ENCODE measurements at regions not wholly inside any gene's neighbourhood (a gene's known extent, or its start where the extent isn't known, plus 50 kb on each side); places are given as distances from the start of the nearest gene placed in this dataset.
"Not testable (repeated sequence)": the region's sequence is repeated elsewhere in the genome, so short reads cannot be mapped to it uniquely, and the experiment has no call there.

DNA sequence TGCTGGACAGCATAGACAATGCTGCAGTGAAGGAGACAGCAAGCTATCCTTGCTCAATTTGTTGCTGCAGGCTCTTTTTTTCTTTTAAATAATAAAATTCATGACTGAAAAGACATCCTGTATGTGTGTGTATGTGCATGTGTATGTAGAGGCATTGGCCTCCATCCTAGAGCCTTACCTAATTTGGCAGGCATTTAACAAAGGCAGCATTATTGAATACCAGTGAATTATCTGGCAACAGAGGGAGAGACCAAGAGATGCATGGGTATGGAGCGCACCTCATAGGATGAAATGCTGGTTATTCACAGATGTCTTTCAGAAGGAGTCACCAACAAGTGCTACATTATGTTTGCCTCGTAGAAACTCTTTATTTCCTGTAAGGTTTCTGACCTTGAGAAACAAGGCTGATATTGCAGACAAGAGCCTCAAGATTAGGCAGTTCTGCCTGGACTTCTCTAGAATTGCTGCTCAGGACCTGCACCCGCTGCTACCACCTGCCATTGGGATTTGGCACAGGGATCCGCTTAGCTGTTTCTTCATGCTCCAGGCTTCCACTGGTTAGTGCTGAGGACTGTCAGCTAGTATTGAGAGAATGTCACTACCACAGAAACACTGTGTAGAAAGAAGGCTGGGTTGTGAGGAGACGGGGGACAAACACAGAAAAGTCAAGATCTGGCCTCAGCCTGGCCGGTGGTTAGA lies 247.7 kb upstream of the RFX3 start:
- no peak for DNase-seq

DNA sequence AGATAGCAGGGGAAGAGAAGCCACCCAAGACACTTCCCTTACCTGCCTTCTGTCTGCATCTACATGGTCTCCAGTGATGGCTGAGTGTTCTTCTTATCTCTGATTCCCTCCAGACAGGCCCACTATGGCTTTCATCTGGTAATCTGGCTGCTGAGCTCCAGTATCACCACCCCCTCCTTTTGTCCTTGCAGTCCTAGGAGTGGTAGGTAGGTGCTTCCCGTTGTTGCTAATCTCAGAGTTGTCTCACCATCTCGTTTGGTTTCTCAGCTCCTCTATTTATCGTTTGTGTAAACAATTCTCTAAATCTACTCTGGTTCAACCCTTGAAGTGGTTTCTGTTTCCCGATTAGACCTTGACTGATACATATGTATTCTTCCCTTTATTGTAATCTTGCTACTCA lies 243.8 kb upstream of the RFX3 start:
- DNase-seq, result no peak

DNA sequence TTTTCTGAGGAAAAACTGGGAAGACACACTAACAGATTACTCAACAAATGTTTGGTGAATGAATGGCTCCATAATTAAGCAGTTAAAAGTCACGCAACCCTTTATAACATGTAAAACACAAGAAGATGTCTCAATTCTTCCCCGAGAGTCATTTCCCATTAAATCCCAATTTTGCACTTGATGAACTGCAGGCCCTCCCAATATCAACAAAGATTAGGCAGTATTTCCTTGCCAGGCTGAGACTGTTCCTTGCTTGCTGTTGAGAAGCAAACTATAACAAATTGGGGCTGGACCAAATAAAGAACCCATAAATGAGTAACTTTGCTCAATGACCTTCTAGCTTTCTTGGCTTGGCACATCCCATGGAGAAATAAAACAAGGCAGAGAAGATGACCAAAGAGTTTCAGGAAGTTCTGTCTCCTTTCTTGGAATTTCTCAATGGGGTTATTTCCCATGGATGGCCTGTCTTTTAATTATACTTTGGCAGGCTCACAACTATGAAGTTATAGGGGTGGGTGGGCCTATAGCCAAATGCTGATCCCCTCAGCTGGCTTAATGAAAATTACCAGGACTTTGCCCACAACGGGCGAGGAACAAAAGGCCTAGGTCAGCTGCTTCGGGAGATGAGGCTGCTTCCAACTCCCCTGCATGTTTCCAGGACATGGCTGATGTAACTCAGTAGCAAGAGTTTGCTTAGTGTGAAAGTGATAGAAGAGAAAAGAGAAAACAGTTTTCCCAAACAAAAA lies 243.1 kb upstream of the RFX3 start:
- DNase-seq, result no peak

DNA sequence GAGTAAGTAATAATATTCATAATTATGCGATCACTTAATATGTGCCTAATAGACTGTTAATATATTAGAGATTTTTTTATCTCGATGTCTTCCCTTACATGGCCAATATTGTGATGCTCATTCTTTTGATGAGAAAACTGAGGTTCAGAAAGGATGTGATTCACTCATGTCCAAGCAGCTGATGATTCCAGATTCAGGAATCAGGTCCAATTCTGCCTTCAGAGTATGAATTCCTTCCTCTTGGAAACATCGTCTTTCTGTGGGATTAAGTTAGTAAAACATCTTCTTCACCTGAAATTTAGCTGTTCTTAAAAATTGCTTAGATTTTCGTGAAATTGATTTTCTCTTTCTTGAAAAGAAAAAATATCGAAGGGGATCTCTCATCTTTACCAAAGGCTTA lies 242.5 kb upstream of the RFX3 start:
- DNase-seq, result no peak

DNA sequence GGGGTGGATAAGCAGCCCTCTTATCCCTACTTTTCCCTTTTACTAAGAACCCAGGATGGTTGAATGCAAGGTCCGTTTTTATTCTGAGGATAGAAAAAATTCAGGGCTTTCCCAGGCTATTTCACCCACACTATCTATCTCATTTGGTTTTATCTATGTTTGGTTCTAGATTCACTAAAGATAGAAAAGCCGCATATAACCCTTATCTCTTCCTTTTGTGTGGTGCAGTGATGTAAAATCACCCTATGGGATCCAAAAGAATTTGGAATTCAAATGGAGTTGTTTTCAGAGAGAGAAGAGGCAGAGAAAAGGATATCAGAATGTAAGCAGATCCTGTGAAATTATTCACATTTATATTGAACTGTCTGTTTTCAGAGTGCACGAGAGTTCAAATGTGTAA lies 236.3 kb upstream of the RFX3 start:
- no peak for DNase-seq

DNA sequence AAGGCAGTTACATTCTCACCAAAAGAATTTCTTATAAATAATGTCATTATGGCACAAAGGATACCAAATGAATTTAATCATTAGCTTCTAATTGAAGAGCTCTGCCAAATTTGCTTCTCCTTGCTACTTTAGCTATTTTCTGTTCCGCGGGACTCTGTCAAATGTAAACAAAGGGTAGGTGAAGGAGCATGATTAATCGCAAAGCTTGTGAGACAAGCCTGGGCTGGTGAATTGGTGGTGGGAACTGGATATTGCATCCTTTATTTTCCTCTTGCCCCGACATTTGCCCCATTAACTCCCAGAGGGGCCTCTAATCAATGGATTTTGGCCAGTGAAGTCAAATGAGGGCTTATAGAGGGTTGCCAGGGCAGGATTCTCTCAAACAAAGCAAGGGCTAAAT lies 234.2 kb upstream of the RFX3 start:
- DNase-seq, result no peak

DNA sequence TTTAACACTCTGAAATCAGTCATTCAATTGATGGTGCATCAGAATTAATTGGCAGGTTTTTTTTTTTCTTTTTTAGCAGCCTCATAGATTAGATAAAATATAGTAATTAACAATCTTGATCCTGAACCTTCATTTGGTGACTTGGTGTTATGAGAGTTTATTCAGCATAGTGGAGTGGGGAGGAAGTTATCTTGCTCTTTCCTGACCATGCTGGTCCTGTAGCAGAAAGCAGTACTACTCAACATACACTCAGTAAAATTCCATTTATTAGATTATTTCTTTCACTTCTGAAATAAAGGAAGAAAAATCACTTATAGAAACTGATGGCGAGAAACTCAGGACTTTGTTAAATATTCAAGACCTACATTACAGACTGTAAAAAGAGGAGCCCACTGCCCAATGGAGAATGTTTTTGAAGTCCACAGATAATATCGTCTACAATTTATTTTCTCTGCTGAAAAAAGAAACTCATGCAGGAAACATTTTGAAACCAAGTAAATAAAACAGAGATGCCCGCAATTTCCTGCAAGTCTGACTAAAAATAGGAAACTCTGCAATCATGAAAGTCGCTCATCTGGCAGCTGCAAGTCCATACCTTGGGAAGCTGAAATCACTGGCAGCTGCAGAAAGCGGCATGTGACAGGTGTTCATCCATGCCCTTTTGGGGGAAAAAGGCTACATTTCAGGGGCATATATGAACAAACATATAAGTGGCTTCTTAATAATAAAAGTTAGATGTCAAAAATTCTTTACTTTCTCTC lies 233.2 kb upstream of the RFX3 start:
- DNase-seq, result peak in 1 of 2 experiments; percentile 3

DNA sequence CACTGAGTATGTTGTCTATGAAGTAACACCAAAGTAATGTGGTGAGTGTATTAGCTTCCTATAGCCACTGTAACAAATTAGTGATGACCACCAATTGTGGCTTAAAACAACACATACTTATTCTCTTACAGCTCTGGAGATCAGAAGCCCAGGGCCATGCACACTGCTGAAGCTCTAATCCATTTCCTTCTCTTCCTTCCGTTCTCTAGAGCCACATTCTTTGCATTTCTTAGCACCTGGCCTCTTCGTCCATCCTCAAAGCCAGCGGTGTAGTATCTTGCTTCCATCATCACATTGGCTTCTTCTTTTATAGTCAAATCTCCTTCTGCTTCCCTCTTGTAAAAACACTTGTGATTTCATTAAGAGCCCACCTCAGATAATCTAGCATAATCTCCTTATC lies 230.3 kb upstream of the RFX3 start:
- no peak for DNase-seq

DNA sequence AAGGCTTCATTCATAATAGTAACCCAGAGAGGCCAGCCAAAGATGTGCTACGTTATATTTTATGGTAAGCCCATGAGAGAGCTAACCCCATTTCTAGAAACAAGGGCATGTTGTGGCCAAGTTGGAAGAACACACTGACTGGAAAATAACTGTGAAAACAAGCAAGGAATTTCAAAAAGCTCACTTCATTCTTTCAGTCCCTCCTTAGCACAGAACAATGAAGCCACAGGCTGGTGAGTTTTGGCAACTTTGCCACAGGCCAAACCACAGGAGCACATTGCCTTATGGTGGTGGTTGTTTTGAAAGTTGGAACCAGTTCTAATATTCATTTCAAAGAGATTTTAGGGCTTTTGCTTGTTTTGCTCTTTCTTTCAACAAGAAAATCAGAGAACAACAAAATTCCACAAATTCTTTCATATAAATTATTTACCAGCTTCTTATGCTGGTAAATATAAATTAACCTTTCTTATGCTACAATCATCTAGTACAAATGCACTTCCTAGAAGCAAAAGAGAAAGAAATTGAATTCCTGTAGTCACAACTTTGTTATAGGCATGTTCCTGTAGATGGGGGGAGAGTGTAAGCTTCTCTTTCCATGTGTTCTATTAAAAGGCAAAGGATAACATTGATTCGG lies 225.4 kb upstream of the RFX3 start:
- no peak for DNase-seq

DNA sequence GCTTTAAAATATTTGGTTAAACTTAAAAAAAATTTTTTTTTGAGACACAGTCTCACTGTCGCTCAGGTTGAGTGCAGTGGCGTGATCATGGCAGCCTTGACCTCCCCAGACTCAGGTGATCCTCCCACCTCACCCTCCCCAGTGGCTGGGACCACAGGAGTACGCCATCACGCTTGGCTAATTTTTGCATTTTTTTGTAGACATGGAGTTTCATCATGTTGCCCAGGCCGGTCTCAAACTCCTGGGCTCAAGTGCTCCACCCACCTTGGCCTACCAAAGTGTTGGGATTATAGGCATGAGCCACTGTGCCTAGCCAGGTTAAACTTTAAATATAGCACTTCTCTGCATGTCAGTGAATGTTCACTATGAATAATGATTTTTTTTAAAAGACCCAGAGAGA lies 224.5 kb upstream of the RFX3 start:
- no peak for DNase-seq

DNA sequence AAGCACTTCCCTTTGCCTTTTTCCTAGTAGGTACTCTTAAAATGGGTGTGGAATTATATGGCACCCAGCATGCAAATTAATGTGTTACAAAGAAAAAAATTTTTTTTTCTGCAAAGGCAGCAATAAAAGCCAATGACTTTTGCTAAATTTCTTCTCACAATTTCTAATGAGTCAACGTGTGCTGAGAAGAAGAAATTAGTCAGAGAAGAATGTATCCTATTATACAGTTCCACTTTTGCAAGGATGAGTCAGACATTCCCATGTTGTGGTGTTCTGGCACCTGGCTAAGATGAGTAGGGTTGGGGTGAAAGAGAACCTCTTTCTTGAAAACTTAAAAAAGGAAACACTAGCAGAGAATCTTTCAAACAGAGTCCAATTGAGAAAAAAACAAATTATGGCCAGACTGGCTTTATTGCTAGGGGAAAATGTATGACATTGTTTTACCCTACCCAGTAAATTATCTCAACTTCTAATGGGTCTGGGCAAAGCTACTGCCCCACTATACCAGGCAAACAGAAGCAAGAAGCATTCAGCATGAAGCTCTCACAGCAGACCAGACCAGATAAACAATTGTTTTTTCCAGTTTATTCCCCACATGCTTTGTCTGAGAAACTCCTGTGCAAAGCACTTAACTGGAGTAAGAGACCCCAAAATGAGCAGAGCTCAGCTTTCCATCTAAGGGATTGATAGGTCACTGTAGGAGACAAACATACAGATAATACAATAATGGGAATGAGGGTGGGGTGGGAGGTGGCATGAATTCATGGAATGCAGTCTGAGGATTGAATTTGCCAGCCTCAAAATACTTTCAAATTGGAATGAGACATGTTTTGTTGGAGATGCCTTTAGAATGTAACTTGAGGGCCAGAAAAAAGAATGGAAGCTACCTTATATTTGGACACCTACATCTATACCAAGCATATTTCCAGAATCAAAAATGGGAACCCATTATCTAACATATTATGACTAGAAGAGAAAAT lies 220.8 kb upstream of the RFX3 start:
- no peak for DNase-seq

DNA sequence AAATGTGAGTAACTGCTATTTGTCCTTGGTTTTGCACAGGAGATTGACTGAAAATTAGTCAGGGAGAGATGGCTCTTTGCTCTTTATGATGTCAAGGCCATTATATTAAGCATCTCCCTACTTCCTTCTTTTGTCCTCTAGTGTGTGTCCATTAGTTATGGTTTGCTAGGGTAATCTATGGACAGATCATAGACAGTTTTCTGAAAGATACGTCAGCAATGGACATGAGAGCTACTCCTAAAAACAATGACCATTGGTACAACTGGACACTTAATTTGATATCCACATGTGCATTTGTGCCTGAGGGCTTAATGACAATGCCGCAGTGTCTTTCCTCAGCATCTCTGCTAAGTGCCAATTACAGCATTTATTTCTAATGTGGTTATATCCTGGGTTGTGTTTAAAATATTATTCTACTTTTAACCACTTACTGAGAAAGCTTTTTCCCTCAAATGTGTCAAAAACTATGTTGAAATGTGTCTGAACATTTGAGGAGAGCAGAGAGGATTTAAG lies 218.2 kb upstream of the RFX3 start:
- no peak for DNase-seq

DNA sequence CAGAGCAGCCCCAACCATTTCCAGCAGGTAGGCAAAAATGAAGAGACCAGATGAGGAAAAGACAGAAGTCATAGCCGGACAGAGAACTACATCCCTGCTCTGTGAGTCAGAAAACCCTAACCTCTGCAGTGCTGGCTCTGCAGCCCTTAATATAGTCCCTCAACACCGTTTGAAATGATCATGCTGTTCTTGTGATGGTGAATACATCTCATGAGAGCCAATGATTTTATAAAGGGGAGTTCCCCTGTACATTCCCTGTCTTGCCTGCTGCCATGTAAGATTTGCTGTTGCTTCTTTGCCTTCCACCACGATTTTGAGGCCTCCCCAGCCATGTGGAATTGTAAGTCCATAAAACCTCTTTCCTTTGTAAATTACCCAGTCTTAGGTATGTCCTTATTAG lies 216.8 kb upstream of the RFX3 start:
- no peak for DNase-seq

DNA sequence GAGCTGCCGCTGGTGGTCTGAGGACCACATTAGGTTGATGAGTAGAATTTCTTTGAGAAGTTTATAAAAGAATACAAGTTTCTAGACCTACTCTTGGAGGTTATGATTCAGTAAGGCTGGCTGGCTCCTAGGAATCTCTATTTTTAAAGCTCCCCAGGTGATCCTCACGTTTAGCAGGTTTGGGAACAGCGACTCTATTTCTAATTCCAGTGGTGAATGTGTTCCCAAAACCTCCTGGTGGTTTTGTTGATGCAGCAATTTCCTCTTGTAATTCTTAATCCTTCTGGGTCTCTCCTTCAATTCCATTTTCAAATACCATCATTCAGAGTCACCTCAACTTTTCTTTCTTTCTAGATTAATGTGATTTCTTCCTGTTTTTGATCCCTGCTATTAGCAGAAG lies 215.9 kb upstream of the RFX3 start:
- DNase-seq, result no peak

DNA sequence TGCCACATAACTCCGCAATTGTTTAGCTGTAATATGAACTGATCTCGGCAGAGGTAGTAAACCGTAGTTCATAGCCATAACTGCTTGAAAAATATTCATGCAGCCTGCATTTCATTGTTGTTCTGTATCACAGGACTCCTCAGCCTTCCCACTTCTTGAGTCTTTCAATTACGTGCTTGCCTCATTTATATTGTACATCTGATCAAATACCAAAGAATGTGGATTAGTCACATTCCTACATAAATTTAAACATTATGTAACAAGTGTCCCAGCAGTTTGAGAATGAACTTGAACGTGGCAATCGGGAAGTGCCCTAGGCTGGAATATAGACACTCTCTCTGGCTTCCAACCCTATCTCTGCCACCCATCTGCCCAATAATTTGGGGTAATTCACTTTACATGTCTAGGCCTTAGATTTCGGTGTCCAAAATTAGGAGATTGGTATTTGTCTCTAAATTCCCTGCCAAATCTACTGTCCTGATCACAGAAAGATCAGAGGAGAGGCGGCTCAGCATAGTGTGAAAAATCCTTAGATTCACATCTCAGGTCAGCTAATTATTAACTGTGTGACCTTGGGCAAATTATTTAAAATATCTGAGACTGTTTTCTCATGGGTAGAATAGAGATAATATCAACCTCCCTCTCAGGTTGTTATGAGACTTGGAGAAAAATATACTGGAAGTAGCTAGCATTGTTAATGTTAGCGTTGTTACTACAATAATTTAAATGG lies 215.1 kb upstream of the RFX3 start:
- DNase-seq, result no peak

DNA sequence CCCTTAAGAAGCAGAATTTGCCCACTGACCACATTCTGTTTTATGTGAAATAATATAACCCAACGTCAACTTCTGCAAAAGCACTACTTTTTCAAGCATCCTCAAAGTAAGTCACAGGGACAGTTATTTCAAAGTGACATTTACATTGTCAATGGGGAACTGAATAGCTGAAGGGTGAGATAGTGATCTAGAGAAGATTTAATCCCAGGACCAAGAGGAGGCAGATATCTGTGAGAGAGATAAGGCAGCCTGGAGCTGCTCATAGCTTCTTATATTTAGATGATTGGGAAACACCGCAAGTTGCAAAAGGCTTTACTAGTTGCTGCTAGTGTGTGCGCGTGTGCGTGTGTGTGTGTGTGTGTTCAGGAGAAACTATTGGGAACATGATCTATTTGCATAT lies 210.4 kb upstream of the RFX3 start:
- peak in 1 of 2 experiments; percentile 5 for DNase-seq

DNA sequence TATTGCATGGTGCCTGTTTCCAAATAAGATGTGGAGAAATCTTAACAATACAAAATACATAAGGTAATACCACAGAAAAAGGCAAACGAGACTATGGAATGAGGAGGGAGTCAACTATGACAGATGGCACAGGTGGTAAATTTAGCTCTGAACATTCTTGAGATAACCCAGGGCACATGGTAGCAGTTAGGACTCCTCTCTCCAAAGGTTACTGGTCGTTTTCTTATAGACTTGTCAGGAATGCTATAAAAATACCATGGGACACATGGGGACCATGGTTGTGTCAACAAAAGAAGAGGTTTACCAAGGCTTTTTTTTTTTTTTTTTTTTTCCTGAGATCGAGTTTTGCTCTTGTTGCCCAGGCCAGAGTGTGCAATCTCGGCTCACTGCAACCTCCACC lies 209.4 kb upstream of the RFX3 start:
- DNase-seq, result no peak

DNA sequence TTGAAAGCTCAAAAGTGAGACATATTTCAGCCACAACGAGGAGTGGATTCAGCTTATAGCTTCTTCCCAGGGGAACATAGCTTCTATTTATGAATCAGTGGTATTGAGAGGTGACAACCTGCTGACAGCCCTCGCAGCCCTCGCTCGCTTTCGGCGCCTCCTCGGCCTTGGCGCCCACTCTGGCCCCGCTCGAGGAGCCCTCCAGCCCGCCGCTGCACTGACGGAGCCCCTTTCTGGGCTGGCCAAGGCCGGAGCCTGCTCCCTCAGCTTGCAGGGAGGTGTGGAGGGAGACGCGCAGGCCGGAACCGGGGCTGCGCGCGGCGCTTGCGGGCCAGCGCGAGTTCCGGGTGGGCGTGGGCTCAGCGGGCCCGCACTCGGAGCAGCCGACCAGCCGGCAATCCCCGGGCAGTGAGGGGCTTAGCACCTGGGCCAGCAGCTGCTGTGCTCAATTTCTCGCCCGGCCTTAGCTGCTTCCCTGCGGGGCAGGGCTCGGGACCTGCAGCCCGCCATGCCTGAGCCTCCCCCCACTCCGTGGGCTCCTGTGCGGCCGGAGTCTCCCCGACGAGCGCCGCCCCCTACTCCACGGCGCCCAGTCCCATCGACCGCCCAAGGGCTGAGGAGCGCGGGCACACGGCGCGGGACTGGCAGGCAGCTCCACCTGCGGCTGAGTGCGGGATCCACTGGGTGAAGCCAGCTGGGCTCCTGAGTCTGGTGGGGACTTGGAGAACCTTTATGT lies 207.9 kb upstream of the RFX3 start:
- not testable (repeated sequence) for DNase-seq

DNA sequence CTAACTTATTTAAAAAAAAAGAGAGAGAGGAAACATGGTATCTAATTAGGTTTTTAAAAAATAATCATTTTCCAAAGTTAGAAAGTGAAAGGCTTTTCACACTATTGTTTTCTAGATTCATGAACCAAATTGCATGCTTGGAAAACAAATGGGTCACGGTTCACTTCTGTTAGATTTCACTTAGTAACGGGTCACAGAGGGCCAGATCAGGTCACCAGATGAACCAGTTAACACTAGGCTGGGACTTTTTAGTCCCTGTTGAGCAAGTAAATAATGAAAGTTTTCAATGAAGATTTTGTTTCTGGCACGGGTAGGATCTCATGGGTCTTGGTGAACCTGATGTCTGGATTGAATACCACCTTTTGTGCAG lies 207.2 kb upstream of the RFX3 start:
- no peak for DNase-seq

All from Kasumi-1 (cell line).